Tibial nerve (tissue), 4 donors: ENCODE measurements at regions not wholly inside any gene's neighbourhood (a gene's known extent, or its start where the extent isn't known, plus 50 kb on each side); places are given as distances from the start of the nearest gene placed in this dataset.
"Not testable (repeated sequence)": the region's sequence is repeated elsewhere in the genome, so short reads cannot be mapped to it uniquely, and the experiment has no call there.

Source experiments
- DNase-seq, 2 donors: peaks; one replicate each; pipeline ENCODE4 v3.0.0-alpha.2; 2019; ENCODE audit warnings: low spot score in 2 of 2
- H3K27ac ChIP-seq, 4 donors: fragments of 200-600 bp; sonication (generic) in 3 of 4; one replicate each; pipeline ENCODE4 v1.5.1; 2017 to 2019; ENCODE audit warnings: mild to moderate bottlenecking in 1 of 4
- H3K27me3 ChIP-seq, 2 donors: fragments of 200-600 bp; sonication (generic) in 1 of 2; one replicate each; pipeline versions ENCODE4 v1.5.1 to v1.6.0; 2017 to 2019
- H3K36me3 ChIP-seq, 3 donors: fragments of 200-600 bp; sonication (generic); one replicate each; pipeline ENCODE4 v1.5.1; 2018 to 2019
- H3K4me1 ChIP-seq, 4 donors: fragments of 200-600 bp; sonication (generic) in 3 of 4; one replicate each; pipeline ENCODE4 v1.5.1; 2017 to 2019
- H3K4me3 ChIP-seq, 4 donors: fragments of 200-600 bp; sonication (generic) in 3 of 4; one replicate each; pipeline ENCODE4 v1.5.1; 2017 to 2019; ENCODE audit warnings: mild to moderate bottlenecking in 1 of 4, moderate library complexity in 1 of 4
- H3K9me3 ChIP-seq, 4 donors: fragments of 200-600 bp; sonication (generic) in 3 of 4; one replicate each; pipeline ENCODE4 v1.5.1; 2017 to 2019
- EP300 ChIP-seq, 2 donors: sonication (generic); formaldehyde crosslinking; IDR thresholded peaks; one replicate each; pipeline ENCODE4 v1.6.1; 2017; ENCODE audit warnings: antibody characterized with exemption in 2 of 2, mild to moderate bottlenecking in 1 of 2
- POLR2A ChIP-seq, 2 donors: fragments of 450-650 bp; IDR thresholded peaks; one replicate each; pipeline ENCODE4 v1.6.1; 2017; ENCODE audit warnings: antibody characterized with exemption in 2 of 2, mild to moderate bottlenecking in 2 of 2, moderate library complexity in 2 of 2
- WGBS, 2 donors: methylation state at CpG; one replicate each; pipeline ENCODE4 v1.1.5; 2018; 5-methylcytosine and 5-hydroxymethylcytosine counted together
- TF ChIP-seq, protein P1 (sequence below), 5 experiments: fragments of 200-600 bp in 3 of 5; fragments of 450-650 bp in 2 of 5; sonication (generic) in 3 of 5; IDR thresholded peaks; one replicate each; pipeline ENCODE4 v1.5.1; 2016 to 2019; ENCODE audit warnings: antibody characterized with exemption in 5 of 5, mild to moderate bottlenecking in 3 of 5, moderate library complexity in 2 of 5

DNA sequence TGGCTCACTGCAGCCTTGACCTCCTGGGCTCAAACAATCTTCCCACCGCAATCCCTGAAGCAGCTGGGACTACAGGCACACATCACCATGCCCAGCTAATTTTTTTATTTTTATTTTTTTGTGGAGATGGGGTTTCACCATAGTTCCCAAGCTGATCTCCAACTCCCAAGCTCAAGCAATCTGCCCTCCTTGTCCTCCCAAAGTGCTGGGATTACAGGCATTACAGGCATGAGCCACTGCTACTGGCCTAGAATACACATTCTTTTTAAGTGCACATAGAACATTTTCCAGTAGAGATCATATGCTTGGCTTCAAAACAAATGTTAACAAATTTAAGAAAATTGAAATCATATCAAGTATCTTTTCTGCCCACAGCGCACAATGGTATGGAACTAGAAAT lies 176.8 kb upstream of the MARCKS start:
- Histone ChIP-seq H3K27ac (no peak overlapping the region), H3K9me3 (no peaks in the 10 kb centered on the region), H3K36me3 (no peaks in the 10 kb centered on the region), H3K27me3 (no peaks in the 10 kb centered on the region), H3K4me3 (no peak overlapping the region), H3K4me1 (no peaks in the 10 kb centered on the region)
- TF ChIP-seq POLR2A (IDR thresholded peaks at IDR 0.05) (no peak), EP300 (IDR thresholded peaks at IDR 0.05) (no peak)
- TF ChIP-seq, protein P1, sequence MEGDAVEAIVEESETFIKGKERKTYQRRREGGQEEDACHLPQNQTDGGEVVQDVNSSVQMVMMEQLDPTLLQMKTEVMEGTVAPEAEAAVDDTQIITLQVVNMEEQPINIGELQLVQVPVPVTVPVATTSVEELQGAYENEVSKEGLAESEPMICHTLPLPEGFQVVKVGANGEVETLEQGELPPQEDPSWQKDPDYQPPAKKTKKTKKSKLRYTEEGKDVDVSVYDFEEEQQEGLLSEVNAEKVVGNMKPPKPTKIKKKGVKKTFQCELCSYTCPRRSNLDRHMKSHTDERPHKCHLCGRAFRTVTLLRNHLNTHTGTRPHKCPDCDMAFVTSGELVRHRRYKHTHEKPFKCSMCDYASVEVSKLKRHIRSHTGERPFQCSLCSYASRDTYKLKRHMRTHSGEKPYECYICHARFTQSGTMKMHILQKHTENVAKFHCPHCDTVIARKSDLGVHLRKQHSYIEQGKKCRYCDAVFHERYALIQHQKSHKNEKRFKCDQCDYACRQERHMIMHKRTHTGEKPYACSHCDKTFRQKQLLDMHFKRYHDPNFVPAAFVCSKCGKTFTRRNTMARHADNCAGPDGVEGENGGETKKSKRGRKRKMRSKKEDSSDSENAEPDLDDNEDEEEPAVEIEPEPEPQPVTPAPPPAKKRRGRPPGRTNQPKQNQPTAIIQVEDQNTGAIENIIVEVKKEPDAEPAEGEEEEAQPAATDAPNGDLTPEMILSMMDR (IDR thresholded peaks at IDR 0.05) = no peak
- whole genome bisulfite sequencing, 2 donors = 81 to 95% methylated on average over 2 of the region's 2 CpGs
- no peak for DNase-seq

DNA sequence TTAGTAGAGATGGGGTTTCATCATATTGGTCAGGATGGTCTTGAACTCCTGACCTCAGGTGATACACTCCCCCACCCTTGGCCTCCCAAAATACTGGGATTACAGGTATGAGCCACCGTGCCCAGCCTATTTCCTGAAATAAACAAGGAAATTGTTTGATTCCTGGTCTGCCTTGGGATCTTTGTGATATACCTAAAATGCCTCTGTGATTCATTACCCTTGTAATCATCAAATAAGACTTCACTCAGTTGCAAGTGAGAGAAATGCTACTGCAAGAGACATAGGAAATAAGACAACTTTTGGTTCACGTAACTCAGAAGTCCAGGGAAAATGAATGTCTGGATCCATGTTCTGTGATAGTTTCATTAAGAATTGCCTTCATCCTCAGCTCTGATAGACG lies 173.2 kb upstream of the MARCKS start:
- TF ChIP-seq, protein P1 (IDR thresholded peaks at IDR 0.05) = no peak
- TF ChIP-seq POLR2A (IDR thresholded peaks at IDR 0.05) (no peak), EP300 (IDR thresholded peaks at IDR 0.05) (no peak)
- DNase-seq = no peak
- Histone ChIP-seq H3K36me3 (no peaks in the 10 kb centered on the region), H3K9me3 (no peaks in the 10 kb centered on the region), H3K27me3 (no peaks in the 10 kb centered on the region), H3K4me3 (no peak overlapping the region), H3K27ac (no peak overlapping the region), H3K4me1 (no peaks in the 10 kb centered on the region)
- 95 to 96% methylated on average over 3 of the region's 3 CpGs for WGBS, 2 donors

DNA sequence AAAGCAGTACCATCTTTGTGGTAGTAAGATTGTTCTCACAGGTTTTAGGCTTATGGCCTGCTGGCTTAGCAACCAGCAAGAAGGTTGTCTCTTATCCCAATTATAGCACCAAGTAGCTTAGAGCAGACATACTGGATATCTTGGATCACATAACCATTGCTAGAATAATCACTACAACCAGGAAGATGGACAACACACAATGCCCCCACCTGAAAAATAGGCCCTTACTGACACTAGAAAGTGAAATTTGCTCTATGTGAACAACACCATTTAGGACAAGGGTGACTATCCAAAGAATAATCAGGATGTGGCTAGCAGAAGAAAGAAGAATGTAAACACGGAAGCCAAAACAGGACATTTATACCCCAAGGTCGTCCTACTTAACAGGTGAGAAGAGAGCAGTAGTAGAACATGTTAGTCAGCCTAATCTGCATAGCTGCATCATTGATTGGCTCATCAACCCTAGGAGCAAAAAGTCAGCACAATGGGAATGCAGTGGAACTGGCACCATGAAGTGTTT lies 172.7 kb upstream of the MARCKS start:
- 68 to 83% methylated on average over 2 of the region's 2 CpGs for WGBS, 2 donors
- TF ChIP-seq POLR2A (IDR thresholded peaks at IDR 0.05) (no peak), EP300 (IDR thresholded peaks at IDR 0.05) (no peak)
- TF ChIP-seq, protein P1 (IDR thresholded peaks at IDR 0.05) = no peak
- H3K27me3 ChIP-seq = no peaks in the 10 kb centered on the region
- H3K4me3 ChIP-seq = no peak overlapping the region
- H3K36me3 ChIP-seq = no peaks in the 10 kb centered on the region
- H3K4me1 ChIP-seq = no peaks in the 10 kb centered on the region
- H3K9me3 ChIP-seq = no peaks in the 10 kb centered on the region
- DNase-seq = no peak
- no peak overlapping the region for H3K27ac ChIP-seq

DNA sequence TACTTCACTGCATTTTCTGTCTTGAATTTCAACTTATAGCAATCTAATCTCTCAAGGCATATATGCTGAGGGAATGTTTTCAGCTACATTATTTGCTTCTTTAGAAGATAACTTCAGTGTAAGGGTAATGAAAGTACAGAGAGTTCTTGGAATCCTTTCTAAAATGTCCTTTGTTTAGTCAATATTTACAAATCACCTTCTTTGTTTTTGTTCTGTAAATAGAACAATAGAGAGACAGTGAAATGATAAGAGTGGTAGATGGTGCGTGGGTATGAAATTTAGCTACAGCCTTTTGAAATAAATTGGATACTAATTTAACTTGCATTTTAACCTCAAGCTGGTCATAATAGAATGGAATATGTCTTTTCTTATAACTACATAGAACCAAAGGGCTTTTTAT lies 171.1 kb upstream of the MARCKS start:
- no peak for DNase-seq

DNA sequence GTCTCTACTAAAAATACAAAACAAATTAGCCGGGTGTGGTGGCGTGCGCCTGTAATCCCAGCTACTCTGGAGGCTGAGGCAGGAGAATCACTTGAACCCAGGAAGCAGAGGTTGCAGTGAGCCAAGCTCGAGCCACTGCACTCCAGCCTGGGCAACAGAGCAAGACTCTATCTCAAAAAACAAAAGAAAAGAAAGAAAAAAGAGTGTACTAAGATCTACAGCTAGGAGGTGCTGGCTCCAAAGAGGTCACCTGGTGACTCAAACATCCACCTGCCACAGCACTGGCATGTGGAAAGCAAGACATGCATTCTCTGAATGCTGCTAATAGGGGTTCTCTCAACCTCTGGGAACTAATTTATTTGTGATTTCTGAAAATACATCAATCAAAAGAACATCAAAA lies 167.5 kb upstream of the MARCKS start:
- not testable (repeated sequence) for H3K36me3 ChIP-seq, H3K4me1 ChIP-seq, DNase-seq, H3K4me3 ChIP-seq, H3K27ac ChIP-seq, H3K9me3 ChIP-seq, H3K27me3 ChIP-seq
- WGBS, 2 donors = 97 to 99% methylated on average over 4 of the region's 4 CpGs

More for the DNA sequence above, 171.1 kb upstream of the MARCKS start:
- TF ChIP-seq POLR2A (IDR thresholded peaks at IDR 0.05) (no peak), EP300 (IDR thresholded peaks at IDR 0.05) (no peak)
- TF ChIP-seq, protein P1 (IDR thresholded peaks at IDR 0.05) = no peak
- Histone ChIP-seq H3K27ac (no peak overlapping the region), H3K4me1 (no peaks in the 10 kb centered on the region), H3K27me3 (no peaks in the 10 kb centered on the region), H3K4me3 (no peak overlapping the region), H3K36me3 (no peaks in the 10 kb centered on the region), H3K9me3 (no peaks in the 10 kb centered on the region)
- WGBS, 2 donors = 87% methylated on average over 1 of the region's 1 CpG
